ENCODE measurements at regions not wholly inside any gene's neighbourhood (a gene's known extent, or its start where the extent isn't known, plus 50 kb on each side); places are given as distances from the start of the nearest gene placed in this dataset.

GRCh38 chrX:7704205-7704604 is 138.8 kb upstream of the VCX start:
- TF ChIP-seq CTCF (conservative IDR thresholded peaks at IDR 0.05): no peak
- H3K27ac ChIP-seq: no peak overlapping the region

GRCh38 chrX:7698248-7698647 is 144.7 kb upstream of the VCX start:
- H3K27ac ChIP-seq: no peak overlapping the region
- no peak for TF ChIP-seq CTCF (conservative IDR thresholded peaks at IDR 0.05)

- no peak overlapping the region for H3K27ac ChIP-seq
- TF ChIP-seq CTCF (conservative IDR thresholded peaks at IDR 0.05): no peak
Measured at GRCh38 chrX:7690842-7691241, 152.1 kb upstream of the VCX start.

GRCh38 chrX:7689791-7690412 is 153.1 kb upstream of the VCX start:
- no peak for TF ChIP-seq CTCF (conservative IDR thresholded peaks at IDR 0.05)
- no peak overlapping the region for H3K27ac ChIP-seq

GRCh38 chrX:7680181-7680580 is 162.8 kb upstream of the VCX start:
- TF ChIP-seq CTCF (conservative IDR thresholded peaks at IDR 0.05): no peak
- H3K27ac ChIP-seq: no peak overlapping the region

GRCh38 chrX:7654316-7654715 is 188.7 kb upstream of the VCX start:
- H3K27ac ChIP-seq: no peak overlapping the region
- TF ChIP-seq CTCF (conservative IDR thresholded peaks at IDR 0.05): no peak

GRCh38 chrX:7647831-7648230 is 195.1 kb upstream of the VCX start:
- no peak overlapping the region for H3K27ac ChIP-seq
- no peak for TF ChIP-seq CTCF (conservative IDR thresholded peaks at IDR 0.05)
